Karpas-422 (cell line): ENCODE measurements at regions not wholly inside any gene's neighbourhood (a gene's known extent, or its start where the extent isn't known, plus 50 kb on each side); places are given as distances from the start of the nearest gene placed in this dataset.
"Not testable (repeated sequence)": the region's sequence is repeated elsewhere in the genome, so short reads cannot be mapped to it uniquely, and the experiment has no call there.

Experiments used
- DNase-seq: peaks from one replicate; pipeline ENCODE4 v3.0.0-alpha.2; 2015
- H2AFZ ChIP-seq: fragments of 200-600 bp; sonication (generic); 2 replicates; pipeline ENCODE4 v1.6.1; 2014; ENCODE audit warnings: antibody characterized with exemption, low read length, mixed read lengths
- H3K27ac ChIP-seq: fragments of 200-600 bp; sonication (generic); 2 replicates; pipeline ENCODE4 v1.5.1; 2014; ENCODE audit warnings: mild to moderate bottlenecking, low read length, moderate library complexity
- H3K27me3 ChIP-seq: fragments of 200-600 bp; sonication (generic); 2 replicates; pipeline ENCODE4 v1.6.1; 2014; ENCODE audit warnings: low read length, mixed read lengths
- H3K36me3 ChIP-seq: fragments of 200-600 bp; sonication (generic); 2 replicates; pipeline ENCODE4 v1.6.1; 2014; ENCODE audit warnings: low read length, mixed read lengths; ENCODE audit not compliant: insufficient read depth
- H3K4me1 ChIP-seq: fragments of 200-600 bp; sonication (generic); 2 replicates; pipeline ENCODE4 v1.6.1; 2014; ENCODE audit warnings: mild to moderate bottlenecking, low read length, mixed read lengths
- H3K4me2 ChIP-seq: fragments of 200-600 bp; sonication (generic); 2 replicates; pipeline ENCODE4 v1.6.1; 2014; ENCODE audit warnings: low read length, low read depth, mild to moderate bottlenecking; ENCODE audit not compliant: poor library complexity, severe bottlenecking
- H3K4me3 ChIP-seq: fragments of 200-600 bp; sonication (generic); 2 replicates; pipeline ENCODE4 v1.5.1; 2014; ENCODE audit warnings: mild to moderate bottlenecking, antibody characterized with exemption, low read length, mixed read lengths
- H3K79me2 ChIP-seq: fragments of 200-600 bp; sonication (generic); 2 replicates; pipeline ENCODE4 v1.6.1; 2014; ENCODE audit warnings: mild to moderate bottlenecking, low read length, mixed read lengths
- H3K9ac ChIP-seq: fragments of 200-600 bp; sonication (generic); 2 replicates; pipeline ENCODE4 v1.6.0; 2014; ENCODE audit warnings: low read length
- H3K9me2 ChIP-seq: fragments of 200-600 bp; sonication (generic), shearing (Covaris generic); replicated peaks from 2 replicates; pipeline ENCODE4 v1.6.0; 2014; ENCODE audit warnings: mild to moderate bottlenecking, low read length, moderate library complexity; ENCODE audit not compliant: insufficient read depth
- H3K9me3 ChIP-seq: fragments of 300-700, 200-600 bp; sonication (generic); 2 replicates; pipeline ENCODE4 v1.6.1; 2014; ENCODE audit warnings: low read length, mixed read lengths
- H4K20me1 ChIP-seq: fragments of 200-600 bp; sonication (generic); 2 replicates; pipeline ENCODE4 v1.6.1; 2014; ENCODE audit warnings: mild to moderate bottlenecking, antibody characterized with exemption, low read length, low read depth; ENCODE audit not compliant: insufficient read depth

DNA sequence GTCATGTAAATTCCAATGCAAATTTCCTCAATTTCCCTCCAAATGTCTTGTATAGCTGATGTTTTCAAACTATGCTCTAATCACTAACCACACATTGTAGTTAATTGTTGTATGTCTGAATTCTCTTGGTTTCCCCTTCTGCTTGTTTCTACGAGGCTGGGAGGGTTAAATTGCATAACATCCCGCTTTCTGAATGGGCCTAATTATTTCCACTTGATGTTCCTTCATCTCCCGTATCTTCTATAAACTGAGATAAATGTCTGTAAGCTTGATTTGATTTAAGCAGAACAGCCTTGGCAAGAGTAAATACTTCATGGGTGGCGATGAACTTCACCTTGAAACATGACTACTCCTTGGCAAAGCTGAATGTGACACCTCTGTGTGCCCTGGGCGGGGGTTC lies 72.2 kb downstream of the SERINC2 start:
- Histone ChIP-seq H4K20me1 (no peaks in the 10 kb centered on the region), H3K79me2 (no peaks in the 10 kb centered on the region), H3K27ac (no peak overlapping the region), H3K9me2 (no peaks in the 10 kb centered on the region), H2AFZ (no peak overlapping the region), H3K9ac (no peak overlapping the region), H3K27me3 (no peaks in the 10 kb centered on the region), H3K36me3 (no peaks in the 10 kb centered on the region), H3K4me3 (no peak overlapping the region), H3K9me3 (no peaks in the 10 kb centered on the region; the same call in 1 of the 2 replicates), H3K4me2 (no peak overlapping the region), H3K4me1 (peaks cover 40% of the 10 kb centered on the region)
- no peak for DNase-seq

DNA sequence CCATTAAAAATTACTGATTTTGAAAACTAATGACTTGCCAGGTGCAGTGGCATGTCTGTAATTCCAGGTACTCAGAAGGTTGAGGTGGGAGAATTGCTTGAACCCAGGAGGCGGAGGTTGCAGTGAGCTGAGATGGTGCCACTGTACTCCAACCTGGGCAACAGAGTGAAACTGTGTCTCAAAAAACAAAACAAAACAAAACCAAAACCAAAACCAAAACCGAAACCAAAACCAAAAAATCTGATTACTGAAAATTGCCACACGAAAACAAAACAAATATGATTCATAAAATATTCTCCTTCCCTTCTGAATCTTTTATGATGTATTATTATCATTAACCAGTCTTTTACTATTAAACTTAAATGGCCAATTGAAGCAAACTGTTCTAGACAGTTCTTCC lies 74.1 kb downstream of the SERINC2 start:
- H3K4me2 ChIP-seq = no peak overlapping the region
- no peaks in the 10 kb centered on the region for H3K79me2 ChIP-seq
- no peak overlapping the region for H3K9ac ChIP-seq
- peaks cover 43% of the 10 kb centered on the region for H3K4me1 ChIP-seq
- H4K20me1 ChIP-seq = no peaks in the 10 kb centered on the region
- no peaks in the 10 kb centered on the region for H3K27me3 ChIP-seq
- no peak overlapping the region for H3K4me3 ChIP-seq
- 0 out of 2 replicates have a peak overlapping the region, but pooled peaks have one; percentile 17 for H2AFZ ChIP-seq
- no peak overlapping the region for H3K27ac ChIP-seq
- no peaks in the 10 kb centered on the region; the same call in 1 of the 2 replicates for H3K9me3 ChIP-seq
- no peaks in the 10 kb centered on the region for H3K9me2 ChIP-seq
- DNase-seq = no peak
- no peaks in the 10 kb centered on the region for H3K36me3 ChIP-seq

DNA sequence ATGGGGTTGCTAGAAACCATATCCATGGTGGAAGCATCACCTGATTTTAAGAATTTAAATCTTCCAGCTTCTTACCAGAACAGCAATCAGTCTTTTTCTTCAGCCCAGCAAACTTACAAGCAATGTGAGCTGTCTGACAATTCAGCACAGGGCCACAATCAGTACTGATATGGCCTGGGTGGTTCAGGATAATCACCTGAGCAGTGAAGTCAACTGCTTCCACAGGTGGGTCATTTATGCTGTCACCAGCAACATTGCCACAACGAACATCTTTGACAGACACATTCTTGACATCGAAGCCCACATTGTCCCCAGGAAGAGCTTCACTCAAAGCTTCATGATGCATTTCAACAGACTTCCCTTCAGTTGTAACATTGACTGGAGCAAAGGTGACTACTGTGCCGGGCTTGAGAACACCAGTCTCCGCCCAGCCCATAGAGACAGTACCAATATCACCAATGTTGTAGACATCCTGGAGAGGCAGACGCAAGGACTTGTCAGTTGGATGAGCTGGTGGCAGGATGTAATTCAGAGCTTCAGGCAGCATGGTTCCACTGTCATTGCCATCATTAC lies 74.8 kb downstream of the SERINC2 start:
- H2AFZ ChIP-seq = 0 out of 2 replicates have a peak overlapping the region, but pooled peaks have one; percentile 17

DNA sequence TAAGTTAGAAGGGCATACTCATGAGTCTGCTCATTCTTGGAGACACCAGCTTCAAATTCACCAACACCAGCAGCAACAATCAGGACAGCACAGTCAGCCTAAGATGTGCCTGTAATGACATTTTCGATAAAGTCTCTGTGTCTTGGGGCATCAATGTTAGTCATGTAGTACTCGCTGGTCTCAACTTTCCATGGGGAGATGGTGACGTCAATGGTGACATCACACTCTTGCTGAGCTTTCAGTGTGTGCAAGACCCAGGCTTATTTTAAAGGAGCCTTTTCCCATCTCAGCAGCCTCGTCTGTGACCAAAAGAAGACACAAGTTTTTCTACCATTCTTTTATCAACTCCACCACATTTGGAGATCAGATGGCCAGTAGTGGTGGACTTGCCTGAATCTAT lies 75.5 kb downstream of the SERINC2 start:
- Histone ChIP-seq H4K20me1 (no peaks in the 10 kb centered on the region), H3K4me1 (peaks cover 34% of the 10 kb centered on the region), H3K36me3 (no peaks in the 10 kb centered on the region), H3K4me3 (no peak overlapping the region), H2AFZ (no peak overlapping the region), H3K9ac (no peak overlapping the region), H3K27me3 (no peaks in the 10 kb centered on the region), H3K79me2 (no peaks in the 10 kb centered on the region), H3K27ac (no peak overlapping the region), H3K9me2 (no peaks in the 10 kb centered on the region), H3K9me3 (no peaks in the 10 kb centered on the region; the same call in 1 of the 2 replicates), H3K4me2 (no peak overlapping the region)
- DNase-seq = no peak

More for the DNA sequence above, 74.8 kb downstream of the SERINC2 start:
- no peaks in the 10 kb centered on the region for H3K9me2 ChIP-seq
- no peak overlapping the region for H3K27ac ChIP-seq
- H3K4me2 ChIP-seq = no peak overlapping the region
- H3K9me3 ChIP-seq = no peaks in the 10 kb centered on the region; the same call in 1 of the 2 replicates
- no peaks in the 10 kb centered on the region for H4K20me1 ChIP-seq
- H3K27me3 ChIP-seq = no peaks in the 10 kb centered on the region
- no peaks in the 10 kb centered on the region for H3K36me3 ChIP-seq
- no peaks in the 10 kb centered on the region for H3K79me2 ChIP-seq
- no peak for DNase-seq
- H3K4me3 ChIP-seq = no peak overlapping the region
- peaks cover 37% of the 10 kb centered on the region for H3K4me1 ChIP-seq
- no peak overlapping the region for H3K9ac ChIP-seq

DNA sequence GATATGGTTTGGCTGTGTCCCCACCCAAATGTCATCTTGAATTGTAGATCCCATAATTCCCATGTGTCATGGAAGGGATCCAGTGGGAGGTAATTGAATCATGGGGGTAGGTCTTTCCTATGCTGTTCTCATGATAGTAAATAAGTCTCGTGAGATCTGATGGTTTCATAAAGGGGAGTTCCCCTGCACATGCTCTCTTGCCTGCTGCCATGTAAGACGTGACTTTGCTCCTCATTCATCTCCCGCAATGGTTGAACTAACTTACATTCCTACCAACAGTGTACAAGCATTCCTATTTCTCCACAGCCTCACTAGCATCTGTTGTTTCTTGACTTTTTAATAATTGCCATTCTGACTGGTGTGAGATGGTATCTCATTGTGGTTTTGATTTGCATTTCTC lies 76.6 kb downstream of the SERINC2 start:
- not testable (repeated sequence) for H3K36me3 ChIP-seq, H2AFZ ChIP-seq, DNase-seq, H3K4me3 ChIP-seq, H3K9me3 ChIP-seq, H3K27me3 ChIP-seq, H4K20me1 ChIP-seq, H3K79me2 ChIP-seq, H3K9ac ChIP-seq, H3K4me2 ChIP-seq, H3K9me2 ChIP-seq, H3K27ac ChIP-seq
- H3K4me1 ChIP-seq = peaks cover 36% of the 10 kb centered on the region

DNA sequence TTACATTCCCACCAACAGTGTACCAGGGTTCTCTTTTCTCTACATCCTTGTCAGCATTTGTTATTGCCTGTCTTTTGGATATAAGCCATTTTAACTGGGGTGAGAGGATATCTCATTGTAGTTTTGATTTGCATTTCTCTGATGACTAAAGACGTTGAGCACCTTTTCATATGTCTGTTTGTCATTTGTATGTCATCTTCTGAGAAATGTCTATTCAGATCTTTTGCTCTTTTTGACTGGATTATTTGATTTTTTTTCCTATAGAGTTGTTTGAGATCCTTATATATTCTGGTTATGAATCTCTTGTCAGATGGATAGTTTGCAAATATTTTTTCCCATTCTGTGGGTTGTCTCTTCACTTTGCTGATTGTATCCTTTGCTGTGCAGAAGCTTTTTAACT lies 77.6 kb downstream of the SERINC2 start:
- H3K4me2 ChIP-seq, H3K36me3 ChIP-seq, H3K9me3 ChIP-seq, H3K27ac ChIP-seq, H2AFZ ChIP-seq, H4K20me1 ChIP-seq, H3K27me3 ChIP-seq, H3K9ac ChIP-seq, H3K79me2 ChIP-seq, DNase-seq, H3K9me2 ChIP-seq, H3K4me3 ChIP-seq: not testable (repeated sequence)
- H3K4me1 ChIP-seq = peaks cover 36% of the 10 kb centered on the region

DNA sequence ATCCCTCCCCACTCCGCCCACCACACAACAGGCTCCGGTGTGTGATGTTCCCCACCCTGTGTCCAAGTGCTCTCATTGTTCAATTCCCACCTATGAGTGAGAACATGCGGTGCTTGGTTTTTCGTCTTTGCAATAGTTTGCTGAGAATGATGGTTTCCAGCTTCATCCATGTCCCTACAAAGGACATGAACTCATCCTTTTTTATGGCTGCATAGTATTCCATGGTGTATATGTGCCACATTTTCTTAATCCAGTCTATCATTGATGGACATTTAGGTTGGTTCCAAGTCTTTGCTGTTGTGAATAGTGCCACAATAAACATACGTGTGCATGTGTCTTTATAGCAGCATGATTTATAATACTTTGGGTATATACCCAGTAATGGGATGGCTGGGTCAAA lies 81.0 kb upstream of the TINAGL1 start:
- not testable (repeated sequence) for H3K27me3 ChIP-seq, H3K4me3 ChIP-seq, H3K9me3 ChIP-seq, H2AFZ ChIP-seq, H3K27ac ChIP-seq, H3K79me2 ChIP-seq, H3K9ac ChIP-seq, H3K9me2 ChIP-seq, DNase-seq, H4K20me1 ChIP-seq, H3K4me2 ChIP-seq, H3K36me3 ChIP-seq
- peaks cover 15% of the 10 kb centered on the region for H3K4me1 ChIP-seq

DNA sequence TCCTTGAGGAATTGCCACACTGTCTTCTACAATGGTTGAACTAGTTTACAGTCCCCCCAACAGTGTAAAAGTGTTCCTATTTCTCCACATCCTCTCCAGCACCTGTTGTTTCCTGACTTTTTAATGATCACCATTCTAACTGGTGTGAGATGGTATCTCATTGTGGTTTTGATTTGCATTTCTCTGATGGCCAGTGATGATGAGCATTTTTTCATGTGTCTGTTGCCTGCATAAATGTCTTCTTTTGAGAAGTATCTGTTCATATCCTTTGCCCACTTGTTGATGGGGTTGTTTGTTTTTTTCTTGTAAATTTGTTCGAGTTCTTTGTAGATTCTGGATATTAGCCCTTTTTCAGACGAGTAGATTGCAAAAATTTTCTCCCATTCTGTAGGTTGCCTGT lies 80.5 kb upstream of the TINAGL1 start:
- H3K27ac ChIP-seq, H3K4me2 ChIP-seq, H3K9ac ChIP-seq, H2AFZ ChIP-seq, DNase-seq, H3K79me2 ChIP-seq, H3K9me3 ChIP-seq, H3K27me3 ChIP-seq, H4K20me1 ChIP-seq, H3K9me2 ChIP-seq, H3K4me3 ChIP-seq, H3K36me3 ChIP-seq: not testable (repeated sequence)
- peaks cover 15% of the 10 kb centered on the region for H3K4me1 ChIP-seq

DNA sequence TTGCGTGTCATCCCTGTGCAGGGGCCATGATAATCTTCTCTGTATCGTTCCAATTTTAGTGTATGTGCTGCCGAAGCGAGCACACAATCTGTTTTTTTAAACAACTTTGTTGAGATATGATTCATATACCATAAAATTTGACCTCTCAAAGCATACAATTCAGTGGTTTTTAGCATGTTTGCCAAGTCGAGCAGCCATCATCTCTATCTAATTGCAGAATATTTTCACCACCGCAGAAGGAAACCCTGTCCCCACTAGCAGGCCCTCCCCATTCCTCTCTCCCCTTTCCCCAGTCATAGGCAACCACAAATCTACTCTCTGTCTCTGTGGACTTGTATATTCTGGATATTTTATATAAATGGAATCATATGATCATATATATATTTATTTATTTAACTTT lies 78.7 kb upstream of the TINAGL1 start:
- Histone ChIP-seq H3K36me3 (no peaks in the 10 kb centered on the region), H3K27me3 (no peaks in the 10 kb centered on the region), H3K9me3 (no peaks in the 10 kb centered on the region), H4K20me1 (no peaks in the 10 kb centered on the region), H2AFZ (no peak overlapping the region), H3K9me2 (no peaks in the 10 kb centered on the region), H3K9ac (no peak overlapping the region), H3K27ac (no peak overlapping the region), H3K4me2 (no peak overlapping the region), H3K4me1 (peaks cover 12% of the 10 kb centered on the region), H3K79me2 (no peaks in the 10 kb centered on the region), H3K4me3 (no peak overlapping the region)
- no peak for DNase-seq
